ENCODE measurements at regions not wholly inside any gene's neighbourhood (a gene's known extent, or its start where the extent isn't known, plus 50 kb on each side); places are given as distances from the start of the nearest gene placed in this dataset.

DNA sequence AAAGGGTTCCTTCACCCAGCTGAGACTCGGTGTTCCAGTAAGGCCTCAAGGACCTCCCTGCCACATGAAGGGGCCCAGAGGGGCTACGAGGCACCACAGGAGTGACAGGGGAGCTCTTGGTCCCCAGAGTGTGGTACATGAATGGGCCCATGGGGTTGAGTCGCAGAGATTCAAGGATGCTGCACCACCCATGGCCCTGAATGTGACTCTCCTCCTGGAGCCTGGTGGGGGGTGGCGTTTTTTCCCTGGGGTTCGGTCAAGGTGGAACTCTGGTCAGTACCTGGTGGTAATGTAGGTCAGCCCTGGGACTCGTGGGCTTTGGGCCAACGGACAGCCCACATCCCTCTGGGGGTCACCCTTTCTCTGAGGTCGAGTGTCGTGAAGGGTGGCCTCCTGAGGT, 204.0 kb downstream of the UBE3A start:
- 75 to 79% (median 79%) methylated on average over 7 to 9 of the region's 9 CpGs for WGBS, 3 donors
- Histone ChIP-seq H3K4me1 (ENCODE audit: insufficient read depth) (no peaks in the 10 kb centered on the region), H3K27ac (no peak overlapping the region), H3K4me3 (no peak overlapping the region), H3K27me3 (no peaks in the 10 kb centered on the region), H3K9me3 (peaks cover 0 to 8% of the 10 kb centered on the region in 2 donors), H3K36me3 (no peaks in the 10 kb centered on the region)
- TF ChIP-seq, protein P1, sequence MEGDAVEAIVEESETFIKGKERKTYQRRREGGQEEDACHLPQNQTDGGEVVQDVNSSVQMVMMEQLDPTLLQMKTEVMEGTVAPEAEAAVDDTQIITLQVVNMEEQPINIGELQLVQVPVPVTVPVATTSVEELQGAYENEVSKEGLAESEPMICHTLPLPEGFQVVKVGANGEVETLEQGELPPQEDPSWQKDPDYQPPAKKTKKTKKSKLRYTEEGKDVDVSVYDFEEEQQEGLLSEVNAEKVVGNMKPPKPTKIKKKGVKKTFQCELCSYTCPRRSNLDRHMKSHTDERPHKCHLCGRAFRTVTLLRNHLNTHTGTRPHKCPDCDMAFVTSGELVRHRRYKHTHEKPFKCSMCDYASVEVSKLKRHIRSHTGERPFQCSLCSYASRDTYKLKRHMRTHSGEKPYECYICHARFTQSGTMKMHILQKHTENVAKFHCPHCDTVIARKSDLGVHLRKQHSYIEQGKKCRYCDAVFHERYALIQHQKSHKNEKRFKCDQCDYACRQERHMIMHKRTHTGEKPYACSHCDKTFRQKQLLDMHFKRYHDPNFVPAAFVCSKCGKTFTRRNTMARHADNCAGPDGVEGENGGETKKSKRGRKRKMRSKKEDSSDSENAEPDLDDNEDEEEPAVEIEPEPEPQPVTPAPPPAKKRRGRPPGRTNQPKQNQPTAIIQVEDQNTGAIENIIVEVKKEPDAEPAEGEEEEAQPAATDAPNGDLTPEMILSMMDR (IDR thresholded peaks at IDR 0.05) = no peak
- TF ChIP-seq POLR2A (IDR thresholded peaks at IDR 0.05) (no peak), EP300 (IDR thresholded peaks at IDR 0.05) (no peak)
- intact Hi-C loops (cut with DNase I) = no loop called here
- no peak for DNase-seq

DNA sequence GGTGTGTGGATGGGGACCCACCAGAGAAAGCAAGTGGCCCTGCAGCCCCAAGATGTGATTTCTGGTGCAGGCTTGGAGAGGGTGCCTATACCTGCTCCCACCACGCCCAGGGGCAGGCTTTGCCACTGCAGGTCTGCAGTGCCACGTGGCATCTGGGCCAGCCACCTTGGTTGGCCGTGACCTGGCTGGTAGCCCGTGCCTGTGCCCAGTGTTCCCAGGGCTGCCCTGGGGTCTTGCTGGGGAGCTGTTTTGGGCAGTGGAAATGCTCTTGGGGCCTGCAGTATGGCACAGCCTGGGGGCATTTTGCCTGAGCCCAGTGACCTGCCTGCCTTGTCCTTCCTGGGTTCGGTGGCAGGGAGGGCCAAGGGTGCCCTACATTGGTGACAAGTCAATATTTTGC, 203.4 kb downstream of the UBE3A start:
- no peaks in the 10 kb centered on the region for H3K36me3 ChIP-seq
- intact Hi-C loops (cut with DNase I) = no loop called here
- no peak overlapping the region for H3K4me3 ChIP-seq
- no peak for DNase-seq
- 65 to 84% (median 77%) methylated on average over 4 to 5 of the region's 5 CpGs for WGBS, 3 donors
- TF ChIP-seq, protein P1 (IDR thresholded peaks at IDR 0.05) = no peak
- TF ChIP-seq POLR2A (IDR thresholded peaks at IDR 0.05) (no peak), EP300 (IDR thresholded peaks at IDR 0.05) (no peak)
- no peak overlapping the region for H3K27ac ChIP-seq
- no peaks in the 10 kb centered on the region for H3K4me1 ChIP-seq (ENCODE audit: insufficient read depth)
- peaks cover 0 to 8% of the 10 kb centered on the region in 2 donors for H3K9me3 ChIP-seq
- H3K27me3 ChIP-seq = no peaks in the 10 kb centered on the region

DNA sequence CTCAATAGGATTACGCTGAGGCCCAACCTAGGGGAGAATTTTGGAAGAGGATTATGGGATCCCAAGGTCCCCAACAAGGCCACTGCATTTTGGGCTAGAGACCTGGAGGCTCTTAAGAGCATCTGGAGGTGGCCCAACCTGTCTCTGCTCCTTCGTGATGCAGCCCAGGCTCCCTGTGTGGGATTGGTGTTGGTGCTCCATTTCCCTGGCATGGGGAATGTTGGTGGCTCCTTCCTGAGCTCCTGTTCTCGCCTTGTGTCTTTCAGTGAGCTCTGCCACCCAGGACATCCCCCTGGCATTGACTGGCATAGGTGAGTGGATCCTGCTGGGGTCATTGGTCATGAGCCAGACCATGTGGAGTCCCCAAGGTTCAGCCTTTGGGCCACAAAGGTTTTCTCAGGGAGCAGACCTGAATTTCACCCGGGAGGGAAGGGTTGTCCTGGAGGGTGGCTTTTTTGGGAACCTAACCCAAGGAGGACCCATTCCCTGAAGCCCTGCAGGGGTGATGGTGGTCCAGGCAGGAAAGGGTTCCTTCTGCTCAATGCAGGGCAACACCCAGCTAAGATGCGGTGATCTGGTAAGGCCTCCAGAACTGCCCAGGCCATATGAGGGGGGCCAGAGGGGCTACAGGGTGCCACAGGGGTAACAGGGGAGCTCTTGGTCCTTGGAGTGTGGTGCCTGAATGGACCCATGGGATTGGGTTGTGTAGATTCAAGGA, 202.5 kb downstream of the UBE3A start:
- no peaks in the 10 kb centered on the region for H3K4me1 ChIP-seq (ENCODE audit: insufficient read depth)
- intact Hi-C loops (cut with DNase I) = no loop called here
- H3K9me3 ChIP-seq = peaks cover 0 to 8% of the 10 kb centered on the region in 2 donors
- H3K4me3 ChIP-seq = no peak overlapping the region
- TF ChIP-seq EP300 (IDR thresholded peaks at IDR 0.05) = no peak
- TF ChIP-seq, protein P1 (IDR thresholded peaks at IDR 0.05) = no peak
- no peak for TF ChIP-seq POLR2A (IDR thresholded peaks at IDR 0.05)
- no peaks in the 10 kb centered on the region for H3K27me3 ChIP-seq
- no peaks in the 10 kb centered on the region for H3K36me3 ChIP-seq
- H3K27ac ChIP-seq = no peak overlapping the region
- no peak for DNase-seq
- WGBS, 3 donors = 78 to 80% (median 79%) methylated on average over 5 of the region's 5 CpGs

DNA sequence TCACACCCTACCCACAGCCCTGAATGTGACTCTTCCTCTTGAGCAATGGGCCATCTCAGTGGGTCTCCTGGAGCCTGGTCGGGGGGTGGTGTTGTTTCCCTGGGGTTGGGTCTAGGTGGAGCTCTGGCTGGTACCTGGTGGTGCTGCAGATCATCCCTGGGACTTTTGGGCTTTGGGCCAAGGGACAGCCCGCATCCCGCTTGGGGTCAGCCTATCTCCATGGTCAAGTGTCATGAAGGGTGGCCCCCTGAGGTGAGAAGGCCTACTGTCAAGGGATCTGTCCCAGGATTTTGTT, 202.0 kb downstream of the UBE3A start:
- DNase-seq = no peak
- TF ChIP-seq, protein P1 (IDR thresholded peaks at IDR 0.05) = no peak
- TF ChIP-seq POLR2A (IDR thresholded peaks at IDR 0.05) = no peak
- TF ChIP-seq EP300 (IDR thresholded peaks at IDR 0.05) = no peak
- Histone ChIP-seq H3K9me3 (peaks cover 0 to 8% of the 10 kb centered on the region in 2 donors), H3K36me3 (no peaks in the 10 kb centered on the region), H3K27ac (no peak overlapping the region), H3K4me1 (ENCODE audit: insufficient read depth) (no peaks in the 10 kb centered on the region), H3K27me3 (no peaks in the 10 kb centered on the region), H3K4me3 (no peak overlapping the region)
- WGBS, 3 donors = 20 to 81% (median 80%) methylated on average over 1 to 3 of the region's 3 CpGs
- intact Hi-C loops (cut with DNase I) = no loop called here

Data from ovary (tissue), 7 donors.